Upper lobe of right lung (tissue), 1 donor: ENCODE measurements at regions not wholly inside any gene's neighbourhood (a gene's known extent, or its start where the extent isn't known, plus 50 kb on each side); places are given as distances from the start of the nearest gene placed in this dataset.

Experiments used
- ATAC-seq: fragments of 200-7000 bp; cut with Tn5 transposase; one replicate; pipeline ENCODE4 v1.9.1; 2020; ENCODE audit warnings: mild to moderate bottlenecking, moderate library complexity
- DNase-seq: peaks from one replicate; pipeline ENCODE4 v3.0.0-alpha.2; 2020
- H3K27ac ChIP-seq: fragments of 200-600 bp; one replicate; pipeline ENCODE4 v1.8.0; 2022
- H3K27me3 ChIP-seq: fragments of 200-600 bp; one replicate; pipeline ENCODE4 v1.8.0; 2022; ENCODE audit warnings: mild to moderate bottlenecking
- H3K36me3 ChIP-seq: fragments of 200-600 bp; one replicate; pipeline ENCODE4 v1.8.0; 2022
- H3K4me1 ChIP-seq: fragments of 200-600 bp; one replicate; pipeline ENCODE4 v1.8.0; 2022
- H3K4me3 ChIP-seq: fragments of 200-600 bp; one replicate; pipeline ENCODE4 v1.8.0; 2022; ENCODE audit warnings: mild to moderate bottlenecking
- H3K9me3 ChIP-seq: fragments of 200-600 bp; one replicate; pipeline ENCODE4 v1.8.0; 2022
- CTCF ChIP-seq: fragments of 200-600 bp; IDR thresholded peaks from one replicate; pipeline ENCODE4 v1.8.0; 2022; ENCODE audit warnings: antibody characterized with exemption
- intact Hi-C: fragments of 100-400 bp; cut with DNase I; formaldehyde crosslinking; loops from one replicate; pipeline ENCODE4 v1.11.0; 2022
- donor health status: DM: no; HTN: yes; CAD: no; lungs with severe emphysema.

- intact Hi-C loops: no loop called here
- no peaks in the 10 kb centered on the region for H3K36me3 ChIP-seq
- ATAC-seq: no peak
These were observed 1092.2 kb downstream of the TBC1D22A start for GRCh38 chr22:47854680-47855079.

GRCh38 chr22:47854251-47854650 is 1091.8 kb downstream of the TBC1D22A start:
- Histone ChIP-seq H3K4me1 (no peaks in the 10 kb centered on the region), H3K9me3 (no peaks in the 10 kb centered on the region), H3K27me3 (no peaks in the 10 kb centered on the region), H3K4me3 (no peak overlapping the region), H3K36me3 (no peaks in the 10 kb centered on the region), H3K27ac (no peak overlapping the region)
- DNase-seq (no peak), ATAC-seq (no peak)
- no peak for TF ChIP-seq CTCF
- intact Hi-C loops: no loop called here

More at GRCh38 chr22:47854680-47855079, 1092.2 kb downstream of the TBC1D22A start:
- H3K4me1 ChIP-seq: no peaks in the 10 kb centered on the region
- no peak for DNase-seq
- no peak overlapping the region for H3K4me3 ChIP-seq
- TF ChIP-seq CTCF: no peak
- H3K9me3 ChIP-seq: no peaks in the 10 kb centered on the region
- H3K27me3 ChIP-seq: no peaks in the 10 kb centered on the region
- no peak overlapping the region for H3K27ac ChIP-seq

- Histone ChIP-seq H3K27me3 (no peaks in the 10 kb centered on the region), H3K4me1 (no peaks in the 10 kb centered on the region), H3K36me3 (no peaks in the 10 kb centered on the region), H3K4me3 (no peak overlapping the region), H3K9me3 (no peaks in the 10 kb centered on the region), H3K27ac (no peak overlapping the region)
- DNase-seq (no peak), ATAC-seq (no peak)
- intact Hi-C loops: no loop called here
- no peak for TF ChIP-seq CTCF
These were observed 1091.3 kb downstream of the TBC1D22A start for GRCh38 chr22:47853750-47854149.

- intact Hi-C loops: no loop called here
- Histone ChIP-seq H3K27me3 (no peaks in the 10 kb centered on the region), H3K36me3 (no peaks in the 10 kb centered on the region), H3K4me1 (no peaks in the 10 kb centered on the region), H3K9me3 (no peaks in the 10 kb centered on the region), H3K4me3 (no peak overlapping the region), H3K27ac (no peak overlapping the region)
- DNase-seq (no peak), ATAC-seq (no peak)
- TF ChIP-seq CTCF: no peak
These were observed 1089.1 kb downstream of the TBC1D22A start for GRCh38 chr22:47851586-47851985.

- H3K27ac ChIP-seq: no peak overlapping the region
- H3K27me3 ChIP-seq: no peaks in the 10 kb centered on the region
- H3K4me3 ChIP-seq: no peak overlapping the region
- intact Hi-C loops: no loop called here
- ATAC-seq: no peak
- H3K36me3 ChIP-seq: no peaks in the 10 kb centered on the region
- DNase-seq: no peak
- H3K9me3 ChIP-seq: no peaks in the 10 kb centered on the region
- H3K4me1 ChIP-seq: no peaks in the 10 kb centered on the region
- no peak for TF ChIP-seq CTCF
These were observed 1088.2 kb downstream of the TBC1D22A start for GRCh38 chr22:47850644-47851151.

- ATAC-seq (no peak), DNase-seq (no peak)
- intact Hi-C loops: no loop called here
- Histone ChIP-seq H3K4me1 (no peaks in the 10 kb centered on the region), H3K4me3 (no peak overlapping the region), H3K36me3 (no peaks in the 10 kb centered on the region), H3K27ac (no peak overlapping the region), H3K9me3 (no peaks in the 10 kb centered on the region), H3K27me3 (no peaks in the 10 kb centered on the region)
- no peak for TF ChIP-seq CTCF
These were observed 1087.1 kb downstream of the TBC1D22A start for GRCh38 chr22:47849576-47849975.
